HK-2 (cell line): ENCODE measurements at regions not wholly inside any gene's neighbourhood (a gene's known extent, or its start where the extent isn't known, plus 50 kb on each side); places are given as distances from the start of the nearest gene placed in this dataset.

Source experiments
- DNase-seq: peaks from one replicate; pipeline ENCODE4 v3.0.0-alpha.2; 2018; ENCODE audit not compliant: unreplicated experiment

DNA sequence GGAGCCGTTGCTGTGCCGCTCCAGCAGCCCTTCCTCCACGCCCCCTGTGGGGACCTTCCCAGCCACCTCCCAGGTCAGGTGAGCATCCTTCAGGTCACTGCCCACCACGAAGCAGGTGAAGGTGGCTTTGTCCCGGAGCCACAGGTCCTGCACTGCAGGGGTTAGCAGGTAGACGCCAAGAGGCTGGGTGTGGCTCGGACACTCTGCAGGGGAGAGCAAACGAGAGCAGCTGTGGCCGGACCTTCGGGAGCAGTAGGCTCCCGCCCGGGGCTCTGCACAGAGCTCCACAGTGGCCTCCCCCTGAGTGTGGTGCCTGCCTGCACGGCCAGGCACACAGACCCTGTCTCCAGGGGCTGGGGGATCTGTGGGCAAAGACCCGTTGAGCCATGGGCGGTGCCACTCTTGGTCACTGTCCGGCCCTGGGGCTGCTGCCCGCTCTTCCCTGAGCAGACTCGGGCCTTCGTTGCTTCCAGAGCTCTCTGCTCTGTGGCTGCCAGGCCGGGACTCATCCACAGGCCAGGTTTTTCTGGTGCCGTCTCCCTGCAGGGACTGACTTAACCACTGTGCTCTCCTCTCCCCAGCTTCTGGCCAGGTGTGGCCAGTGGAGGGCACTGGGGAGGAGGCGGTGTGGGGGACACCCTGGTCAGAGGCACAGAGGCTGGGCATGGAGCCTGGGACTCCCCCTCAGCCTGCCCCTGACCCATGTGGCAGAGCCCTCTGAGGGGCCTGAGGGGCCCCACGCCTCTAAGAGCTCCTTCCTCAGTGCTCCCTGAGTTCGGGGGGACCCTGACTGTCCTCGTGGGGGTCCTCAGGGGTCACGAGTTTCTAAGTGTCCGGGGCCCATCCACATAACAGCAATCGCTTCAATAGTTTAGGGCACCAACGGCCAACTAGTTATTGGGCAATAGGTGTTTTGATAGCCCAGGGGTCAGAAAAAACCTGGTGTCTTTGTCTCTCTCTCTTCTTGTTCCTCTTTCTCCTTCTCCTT, 314.9 kb downstream of the TMEM121 start:
- no peak for DNase-seq

DNA sequence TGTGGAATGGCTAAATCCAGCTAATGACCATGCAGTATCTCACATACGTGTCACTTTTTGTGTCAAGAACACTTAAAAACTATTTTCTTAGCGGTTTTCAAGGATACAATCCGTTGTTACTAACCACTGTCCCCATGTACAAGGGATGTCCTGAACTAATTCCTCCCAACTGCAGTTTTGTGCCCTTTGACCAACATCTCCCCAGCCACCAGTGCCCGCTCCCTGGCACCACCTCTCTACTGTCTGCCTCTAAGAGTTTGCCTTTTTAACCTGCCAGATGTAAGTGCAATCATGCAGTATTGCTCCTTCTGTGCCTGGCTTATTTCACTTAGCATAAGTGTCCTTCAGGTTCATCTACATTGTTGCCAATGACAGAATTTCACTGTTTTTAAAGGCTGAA, 315.7 kb downstream of the TMEM121 start:
- no peak for DNase-seq

DNA sequence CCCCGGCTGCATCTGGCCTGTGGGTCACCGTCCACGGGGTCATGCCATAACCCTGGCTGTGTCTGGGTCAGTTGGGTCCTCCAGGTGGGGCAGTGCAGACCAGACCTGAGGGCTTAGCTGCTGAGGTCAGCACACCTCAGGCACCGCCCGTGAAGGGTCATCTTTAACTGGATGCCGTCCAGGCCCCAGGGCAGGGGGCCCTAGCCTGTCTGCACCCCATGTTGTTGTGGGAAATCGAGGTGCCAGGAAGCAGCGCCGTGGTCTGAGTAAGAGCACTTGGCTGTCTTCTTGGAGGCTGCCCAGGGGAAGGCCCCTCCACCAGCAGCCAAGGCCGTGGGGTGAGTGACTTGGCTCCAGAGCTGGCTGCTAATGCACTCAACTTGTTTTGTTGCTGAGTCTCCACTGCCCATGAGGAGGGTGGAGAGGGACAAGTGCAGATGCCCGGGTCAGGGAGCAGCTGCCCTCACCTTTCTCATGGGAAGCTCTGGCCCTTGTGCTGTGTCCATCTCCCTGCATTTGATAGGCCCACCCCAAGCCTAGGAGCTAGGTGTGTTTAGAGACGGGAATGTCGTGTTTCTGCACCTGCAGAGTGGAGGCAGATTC, 317.2 kb downstream of the TMEM121 start:
- DNase-seq, result no peak

DNA sequence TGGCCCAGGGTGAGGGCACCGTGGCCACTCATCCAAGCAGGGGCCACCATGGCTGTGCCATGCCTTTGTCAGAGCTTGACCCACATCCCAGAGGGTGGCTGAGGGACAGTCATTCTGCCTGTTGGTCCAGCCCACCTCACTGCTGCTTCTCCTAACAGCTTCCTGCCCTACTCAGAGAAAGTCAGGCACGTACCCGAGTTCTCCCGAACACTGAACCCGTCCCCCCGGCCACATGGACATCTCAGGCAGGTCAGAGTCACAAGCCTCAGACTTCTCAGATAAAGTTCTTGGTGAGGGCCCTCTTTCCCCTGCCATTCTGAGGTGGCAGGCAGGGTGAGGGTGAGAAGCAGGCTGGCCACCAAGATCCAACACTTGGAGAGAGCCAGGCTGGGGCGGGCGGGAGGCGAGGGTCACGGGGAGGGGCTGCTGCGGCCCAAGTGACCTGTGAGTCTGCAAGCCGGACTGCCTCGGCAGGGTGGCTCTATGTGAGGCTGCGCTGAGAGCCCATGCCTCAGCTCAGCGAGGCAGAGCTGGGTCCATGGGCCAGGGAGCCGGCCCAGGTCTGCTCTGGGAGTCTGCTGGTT, 317.8 kb downstream of the TMEM121 start:
- no peak for DNase-seq

DNA sequence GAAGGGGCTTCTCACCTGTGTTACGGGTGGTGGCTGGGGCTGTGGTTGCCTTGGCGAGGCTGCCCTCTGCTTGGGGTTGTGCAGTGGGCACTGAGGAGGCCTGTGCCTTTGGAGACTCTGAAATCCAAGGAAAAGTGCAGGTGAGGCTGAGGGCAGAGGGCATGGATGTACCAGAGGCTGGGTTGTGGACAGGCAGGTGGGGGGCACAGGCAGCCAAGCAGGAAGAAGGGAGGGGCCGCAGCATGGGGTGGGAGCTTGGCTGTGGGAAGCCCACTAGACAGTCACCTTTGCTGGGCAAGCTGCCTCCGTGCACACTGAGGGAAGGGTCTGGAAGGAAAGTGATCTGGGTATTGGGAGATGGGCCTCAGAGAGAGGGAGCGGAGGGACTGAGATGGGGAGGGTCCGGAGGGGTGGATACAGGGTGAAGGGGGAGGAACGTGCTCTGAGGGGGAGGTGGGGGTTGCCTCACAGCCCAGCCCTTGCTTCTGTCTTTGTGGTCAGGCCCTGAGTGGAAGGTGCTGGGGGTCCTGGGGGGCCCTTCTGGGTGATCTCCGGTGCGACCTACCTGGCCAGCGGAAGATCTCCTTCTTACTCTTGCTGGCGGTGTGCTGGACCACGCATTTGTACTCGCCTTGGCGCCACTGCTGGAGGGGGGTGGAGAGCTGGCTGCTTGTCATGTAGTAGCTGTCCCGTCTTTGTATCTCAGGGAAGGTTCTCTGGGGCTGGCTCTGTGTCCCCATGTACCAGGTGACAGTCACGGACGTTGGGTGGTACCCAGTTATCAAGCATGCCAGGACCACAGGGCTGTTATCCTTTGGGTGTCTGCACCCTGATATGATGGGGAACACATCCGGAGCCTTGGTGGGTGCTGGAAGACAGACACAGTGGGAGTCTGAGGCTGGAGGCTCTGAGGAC, 318.7 kb downstream of the TMEM121 start:
- DNase-seq, result no peak

DNA sequence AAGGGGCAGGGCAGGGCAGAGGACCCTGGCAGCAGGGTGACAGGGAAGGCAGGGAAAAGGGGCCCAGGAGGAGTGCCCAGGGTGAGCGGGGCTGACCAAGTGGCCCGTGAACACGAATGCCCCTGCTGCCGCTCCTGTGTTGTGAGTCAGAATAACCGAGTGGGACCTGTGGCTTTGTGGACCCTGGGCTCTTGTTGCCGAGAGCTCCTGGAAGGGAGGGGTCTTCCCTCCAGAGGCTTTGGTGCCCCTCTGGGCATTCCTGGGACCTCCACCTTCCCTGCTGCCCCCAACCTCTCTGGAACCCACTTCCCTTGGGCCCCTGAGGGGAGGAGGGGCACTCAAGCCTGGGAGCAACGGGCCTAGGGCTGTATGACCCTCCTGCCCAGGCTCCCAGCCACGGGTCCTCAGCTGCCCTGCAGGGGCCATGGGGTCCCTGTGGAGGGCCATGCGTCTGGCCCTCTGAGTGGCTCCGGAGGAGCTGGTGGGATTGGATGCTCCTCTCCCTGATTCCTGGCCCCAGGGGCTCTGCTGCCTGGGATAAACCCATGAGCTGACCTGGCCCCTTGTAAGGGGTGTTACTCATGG, 319.4 kb downstream of the TMEM121 start:
- DNase-seq, result no peak

DNA sequence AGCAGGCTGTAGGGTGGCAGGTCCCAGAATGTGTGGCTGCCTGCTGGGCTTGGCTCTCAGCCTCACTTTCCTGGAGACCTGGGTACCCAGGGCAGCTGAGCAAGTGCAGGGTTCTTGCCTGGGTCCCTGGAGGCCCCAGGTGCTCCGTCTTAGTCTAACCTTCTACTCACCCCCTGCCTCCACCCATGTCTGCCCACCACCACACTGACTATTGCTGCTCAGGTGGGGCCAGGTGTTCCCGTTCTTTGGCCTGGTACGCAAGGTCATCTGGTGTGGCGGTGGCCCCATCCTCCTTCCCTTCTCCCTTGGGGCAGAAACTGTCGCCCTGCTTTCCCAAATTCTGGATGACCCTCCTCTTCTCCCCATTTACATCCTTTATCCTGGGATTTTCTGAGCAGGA, 319.9 kb downstream of the TMEM121 start:
- DNase-seq, result no peak

DNA sequence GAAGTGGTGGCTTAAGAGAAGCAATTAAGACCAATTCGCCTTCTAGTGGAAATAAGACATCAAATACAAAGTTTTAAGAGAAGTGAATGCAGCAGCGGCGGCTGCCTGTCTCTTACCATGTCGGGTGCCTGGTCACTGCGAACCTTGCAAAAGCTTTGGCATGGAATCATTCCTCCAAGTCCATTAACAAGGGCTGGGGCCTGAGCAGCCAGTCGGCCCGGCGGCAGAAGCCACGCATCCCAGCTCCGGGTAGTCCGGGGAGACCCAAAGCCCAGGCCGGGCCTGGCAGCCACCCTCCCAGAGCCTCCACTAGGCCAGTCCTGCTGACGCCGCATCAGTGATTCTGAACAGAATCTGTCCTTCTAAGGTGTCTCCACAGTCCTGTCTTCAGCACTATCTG, 321.0 kb downstream of the TMEM121 start:
- DNase-seq, result no peak

DNA sequence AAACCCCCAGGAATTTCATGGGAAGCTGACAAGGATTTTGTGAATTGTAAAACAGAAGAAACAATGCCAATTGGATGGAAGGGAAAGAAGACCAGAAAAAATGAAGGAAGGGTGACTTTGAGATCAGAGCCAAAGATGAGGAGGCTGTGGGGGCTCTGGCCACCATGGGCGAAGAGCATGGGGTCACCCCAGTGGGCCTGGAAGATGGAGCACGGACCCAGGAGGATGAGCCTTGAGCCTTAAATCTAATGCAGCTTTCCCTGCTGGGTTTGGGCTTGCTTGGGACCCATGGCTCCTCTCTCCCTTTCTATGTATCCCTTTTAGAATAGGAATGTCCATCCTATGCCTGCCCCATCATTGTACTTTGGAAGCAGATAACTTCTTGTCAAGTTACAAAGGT, 322.2 kb downstream of the TMEM121 start:
- DNase-seq, result no peak

DNA sequence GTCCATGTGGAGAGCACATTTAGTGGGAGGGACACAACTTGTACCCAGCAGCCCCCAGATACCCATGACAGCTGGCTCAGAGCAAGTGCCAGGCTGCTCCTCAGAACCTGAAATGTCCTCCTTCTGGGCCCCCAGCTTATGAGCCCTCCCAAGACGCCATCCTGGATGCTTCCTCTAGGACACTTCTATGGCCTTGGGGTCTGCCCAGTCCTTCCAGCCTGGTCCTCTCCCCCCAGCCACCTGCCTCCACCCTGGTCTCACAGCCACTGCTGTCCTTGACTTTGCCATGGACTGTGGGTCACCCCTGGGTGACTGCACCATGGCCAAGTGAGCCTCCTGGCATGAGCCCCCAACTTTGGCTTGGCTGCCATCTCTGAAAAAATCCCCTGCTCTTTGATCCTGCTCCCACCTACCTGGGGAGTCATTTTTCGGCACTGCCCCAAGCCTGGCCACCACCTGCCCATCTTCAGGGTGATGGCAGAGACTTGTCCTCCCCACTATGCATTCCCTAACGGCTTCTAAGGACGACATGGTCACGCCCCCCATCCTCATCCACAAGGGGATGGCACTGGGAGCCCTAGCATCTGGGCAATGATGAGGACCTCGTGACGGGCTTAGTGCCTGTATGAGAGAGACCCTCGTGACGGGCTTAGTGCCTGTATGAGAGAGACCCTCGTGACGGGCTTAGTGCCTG, 323.7 kb downstream of the TMEM121 start:
- no peak for DNase-seq

DNA sequence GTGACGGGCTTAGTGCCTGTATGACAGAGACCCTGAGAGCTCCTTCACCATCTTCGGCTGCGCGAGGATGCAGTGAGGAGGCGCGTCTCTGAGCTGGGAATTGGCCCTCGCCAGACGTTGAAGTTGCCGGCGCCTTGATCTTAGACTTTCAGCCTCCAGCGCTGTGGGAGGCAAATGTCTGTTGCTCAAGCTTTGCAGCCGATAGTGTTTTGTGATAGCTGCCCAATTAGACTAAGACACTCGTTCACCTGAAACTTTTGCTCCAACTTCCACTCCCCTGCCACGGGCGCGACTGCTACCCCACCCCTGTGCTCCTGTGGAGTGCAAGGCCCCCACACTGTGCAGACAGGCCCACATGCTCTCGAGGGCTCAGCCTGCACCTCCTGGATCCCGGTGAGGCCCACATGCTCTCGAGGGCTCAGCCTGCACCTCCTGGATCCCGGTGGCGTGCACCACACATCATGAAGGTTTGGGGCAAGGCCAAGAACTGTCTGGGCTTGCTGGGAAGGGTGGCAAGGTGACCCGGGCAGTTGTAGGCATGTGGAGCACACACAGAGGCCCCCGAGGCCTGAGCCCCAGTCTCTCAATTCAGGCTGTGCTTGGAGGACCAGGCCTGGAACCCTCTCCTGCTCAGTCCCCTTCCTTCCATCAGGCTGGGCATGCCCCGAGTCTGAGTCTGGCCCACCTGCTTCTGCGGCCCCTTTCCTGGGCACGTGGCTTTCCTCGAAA, 324.6 kb downstream of the TMEM121 start:
- DNase-seq, result no peak

DNA sequence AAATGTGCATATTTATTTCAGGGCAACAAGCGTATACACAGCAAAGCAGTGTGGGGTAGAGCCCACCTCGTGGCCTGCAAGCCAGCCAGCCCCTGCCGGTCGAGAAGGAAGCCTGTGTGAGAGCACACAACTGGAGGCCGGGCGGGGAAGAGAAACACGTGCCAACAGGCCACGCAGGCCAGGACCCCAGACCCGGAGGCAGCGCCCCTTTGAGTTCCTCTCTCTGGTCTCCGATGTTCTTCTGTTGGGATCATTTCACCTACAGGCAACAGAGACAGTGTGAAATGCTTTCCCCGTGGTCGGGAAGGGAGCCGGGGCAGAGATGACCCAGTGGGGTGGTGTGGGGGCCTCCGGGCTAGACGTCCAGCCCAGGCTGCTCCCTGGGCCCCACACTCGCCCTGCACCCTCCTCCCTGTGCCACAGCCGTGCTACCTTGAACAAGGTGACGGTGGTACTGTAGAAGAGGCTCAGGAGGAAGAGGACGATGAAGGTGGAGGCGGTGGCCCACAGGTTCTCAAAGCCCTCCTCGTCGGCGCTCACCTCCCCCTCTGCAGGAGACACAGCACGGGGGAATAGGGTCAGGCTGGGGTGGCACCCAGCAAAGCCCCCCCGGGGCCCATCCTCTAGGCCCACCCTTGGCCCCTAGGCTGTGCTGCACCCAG, 325.5 kb downstream of the TMEM121 start:
- DNase-seq, result no peak

DNA sequence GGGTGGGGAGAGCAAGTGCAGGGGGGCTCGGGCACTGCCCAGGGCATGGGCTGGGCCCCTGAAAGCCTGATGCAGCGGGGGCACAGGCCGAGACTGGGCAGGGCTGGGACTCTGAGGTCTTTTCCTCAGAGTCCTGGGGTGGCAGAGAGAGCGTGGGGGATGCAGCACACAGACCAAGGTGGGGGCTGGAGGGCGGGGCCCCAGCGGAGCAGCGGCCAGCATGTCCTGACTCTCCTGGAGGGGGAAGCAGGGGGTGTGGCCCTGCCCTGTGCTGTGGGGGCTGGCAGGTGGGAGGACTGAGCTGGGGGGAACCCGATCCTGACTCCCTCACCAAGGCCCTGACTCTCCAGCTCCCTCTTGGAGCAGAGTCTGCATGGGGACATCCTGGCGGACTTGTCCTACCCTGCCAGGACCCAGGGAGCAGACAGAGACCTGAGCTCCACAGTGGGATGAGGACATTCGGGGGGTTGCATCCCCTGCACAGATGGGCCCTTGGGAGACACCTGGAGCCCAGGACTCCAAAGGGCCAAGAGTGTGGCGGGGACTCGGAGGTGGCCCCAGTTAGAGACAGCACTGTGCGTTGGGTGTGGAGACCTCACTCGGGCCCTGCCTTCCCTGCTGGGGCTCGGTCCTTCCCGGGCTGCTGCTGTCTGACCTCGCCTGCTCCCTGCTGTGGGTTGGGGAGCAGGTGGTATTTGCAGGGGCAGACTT, 326.1 kb downstream of the TMEM121 start:
- no peak for DNase-seq

DNA sequence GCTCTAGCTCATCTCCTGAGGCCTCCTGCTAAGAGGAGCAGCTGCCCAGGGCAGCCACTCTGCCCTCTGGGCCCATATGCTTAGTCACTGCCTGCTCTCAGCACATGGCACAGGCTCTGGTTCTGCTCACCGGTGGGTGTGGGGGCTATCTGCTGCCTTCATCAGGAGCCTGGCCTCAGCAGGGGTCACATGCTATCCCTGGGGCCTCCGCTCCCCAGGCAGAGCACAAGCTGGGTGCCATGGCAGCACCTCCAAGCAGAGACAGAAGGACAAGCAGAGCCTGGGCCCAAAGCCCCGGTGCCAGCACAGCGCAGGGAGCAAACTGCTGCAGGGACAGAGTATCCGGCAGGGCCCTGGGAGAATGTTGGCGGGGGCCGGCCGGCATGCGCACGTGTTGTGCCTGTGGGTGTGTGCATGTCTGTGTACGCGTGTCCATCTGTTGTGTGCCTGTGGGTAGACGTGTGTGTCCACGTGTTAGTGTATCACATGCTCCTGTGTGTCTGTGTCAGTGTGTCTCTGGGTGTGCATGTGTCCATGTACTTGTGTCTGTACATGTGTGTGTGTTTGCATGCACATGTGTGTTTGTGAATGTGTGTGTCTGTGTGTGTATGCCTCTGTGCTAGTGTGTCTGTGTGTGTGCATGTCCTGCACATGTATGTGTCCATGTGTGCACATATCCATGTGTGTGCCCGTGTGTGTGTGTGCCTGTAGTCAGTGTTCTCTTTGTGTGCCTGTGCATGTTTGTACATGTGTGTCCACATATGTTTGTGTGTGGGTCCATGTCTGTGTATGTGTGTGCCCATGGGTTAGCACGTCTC, 326.9 kb downstream of the TMEM121 start:
- DNase-seq, result no peak

DNA sequence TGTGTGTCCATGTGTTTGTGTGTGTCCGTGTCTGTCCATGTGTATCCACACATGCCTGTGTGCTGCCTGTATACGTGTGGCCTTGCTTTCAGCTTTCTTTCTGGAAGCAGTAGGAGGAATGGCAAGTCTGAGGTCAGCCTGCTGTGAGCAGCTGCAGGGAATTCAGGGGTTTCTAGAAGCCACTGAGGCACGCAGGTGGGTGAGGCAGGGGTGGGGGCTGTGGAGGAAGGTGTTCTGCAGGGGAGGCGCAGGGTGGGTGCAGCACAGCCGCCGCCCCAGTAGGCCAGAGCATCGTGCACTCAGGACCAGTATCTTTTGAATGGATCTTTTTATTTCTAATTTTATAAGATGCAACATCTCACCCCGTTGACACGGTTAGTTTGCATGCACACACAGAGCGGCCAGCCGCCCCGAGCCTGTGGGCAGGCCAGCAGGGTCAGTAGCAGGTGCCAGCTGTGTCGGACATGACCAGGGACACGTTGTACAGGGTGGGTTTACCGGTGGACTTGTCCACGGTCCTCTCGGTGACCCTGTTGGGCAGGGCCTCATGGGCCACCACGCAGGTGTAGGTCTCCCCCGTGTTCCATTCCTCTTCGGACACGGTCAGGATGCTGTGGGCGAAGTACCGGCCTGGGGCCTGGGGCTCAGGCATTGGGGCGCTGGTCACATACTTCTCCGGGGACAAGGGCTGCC, 327.7 kb downstream of the TMEM121 start:
- DNase-seq, result no peak

DNA sequence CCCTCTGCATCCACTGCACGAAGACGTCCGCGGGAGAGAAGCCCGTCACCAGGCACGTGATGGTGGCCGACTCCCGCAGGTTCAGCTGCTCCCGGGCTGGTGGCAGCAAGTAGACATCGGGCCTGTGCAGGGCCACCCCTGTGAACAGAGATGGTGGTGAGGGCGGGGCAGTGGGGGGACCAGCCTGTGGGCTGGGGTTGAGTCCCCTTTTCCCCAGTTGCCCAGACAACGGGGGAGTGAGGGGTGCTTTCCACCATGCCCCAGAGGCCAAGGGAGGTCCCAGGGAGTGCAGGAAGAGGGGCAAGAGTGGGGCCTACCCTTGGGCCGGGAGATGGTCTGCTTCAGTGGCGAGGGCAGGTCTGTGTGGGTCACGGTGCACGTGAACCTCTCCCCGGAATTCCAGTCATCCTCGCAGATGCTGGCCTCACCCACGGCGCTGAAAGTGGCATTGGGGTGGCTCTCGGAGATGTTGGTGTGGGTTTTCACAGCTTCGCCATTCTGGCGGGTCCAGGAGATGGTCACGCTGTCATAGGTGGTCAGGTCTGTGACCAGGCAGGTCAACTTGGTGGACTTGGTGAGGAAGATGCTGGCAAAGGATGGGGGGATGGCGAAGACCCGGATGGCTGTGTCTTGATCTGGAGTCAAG, 328.3 kb downstream of the TMEM121 start:
- DNase-seq, result no peak
